ENCODE measurements at regions not wholly inside any gene's neighbourhood (a gene's known extent, or its start where the extent isn't known, plus 50 kb on each side); places are given as distances from the start of the nearest gene placed in this dataset.

DNA sequence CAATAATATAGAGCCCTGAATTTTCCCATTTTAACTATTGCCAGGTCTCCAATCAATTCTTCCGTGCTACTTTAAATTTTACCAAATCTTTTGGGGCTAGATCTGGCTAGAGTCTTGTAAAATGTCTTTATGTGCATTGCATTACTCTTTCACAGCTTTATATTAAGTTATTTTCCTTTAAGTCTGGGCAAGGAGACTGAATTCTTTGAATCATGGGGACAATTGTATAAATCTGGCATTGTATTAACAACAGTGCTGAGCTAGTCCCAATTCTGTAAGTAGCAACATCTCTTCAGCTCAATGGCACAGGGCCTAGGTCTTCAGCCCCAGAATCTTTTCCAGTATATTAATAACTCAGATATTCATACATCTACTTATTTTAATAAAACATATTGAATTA lies 1080.4 kb upstream of the INTU start:
- no peak for DNase-seq
- Mint-ChIP-seq H3K27ac (no peak overlapping the region), H3K27me3 (ENCODE audit: low read depth) (no peaks in the 10 kb centered on the region)

GRCh38 chr4:126553248-126553647 lies 1079.5 kb upstream of the INTU start:
- no peak overlapping the region for H3K4me3 Mint-ChIP-seq
- DNase-seq: no peak
- peaks cover 0 to 4% of the 10 kb centered on the region in 2 donors for H3K36me3 Mint-ChIP-seq (ENCODE audit: insufficient read depth in 2 of 2)
- no peak overlapping the region for H3K27ac Mint-ChIP-seq
- H3K27me3 Mint-ChIP-seq (ENCODE audit: low read depth): no peaks in the 10 kb centered on the region
- no peaks in the 10 kb centered on the region for H3K4me1 Mint-ChIP-seq (ENCODE audit: low read depth)
- ATAC-seq (replicated peaks in 1 of 2): no peak
- peaks cover 3 to 5% of the 10 kb centered on the region in 2 donors for H3K9me3 Mint-ChIP-seq

More for the DNA sequence above, 1080.4 kb upstream of the INTU start:
- no peak overlapping the region for H3K4me3 Mint-ChIP-seq
- peaks cover 3 to 5% of the 10 kb centered on the region in 2 donors for H3K9me3 Mint-ChIP-seq
- no peaks in the 10 kb centered on the region for H3K4me1 Mint-ChIP-seq (ENCODE audit: low read depth)
- H3K36me3 Mint-ChIP-seq (ENCODE audit: insufficient read depth in 2 of 2): peaks cover 0 to 4% of the 10 kb centered on the region in 2 donors
- no peak for ATAC-seq (replicated peaks in 1 of 2)

- H3K36me3 Mint-ChIP-seq (ENCODE audit: insufficient read depth in 2 of 2): peaks cover 0 to 6% of the 10 kb centered on the region in 2 donors
- H3K9me3 Mint-ChIP-seq: peaks cover 6 to 7% of the 10 kb centered on the region in 2 donors
- DNase-seq: no peak
- H3K4me3 Mint-ChIP-seq: no peak overlapping the region
- no peak overlapping the region for H3K27ac Mint-ChIP-seq
- H3K4me1 Mint-ChIP-seq (ENCODE audit: low read depth): no peaks in the 10 kb centered on the region
- no peaks in the 10 kb centered on the region for H3K27me3 Mint-ChIP-seq (ENCODE audit: low read depth)
- ATAC-seq (replicated peaks in 1 of 2): no peak
Measured at GRCh38 chr4:126558596-126558995, 1074.2 kb upstream of the INTU start.

DNA sequence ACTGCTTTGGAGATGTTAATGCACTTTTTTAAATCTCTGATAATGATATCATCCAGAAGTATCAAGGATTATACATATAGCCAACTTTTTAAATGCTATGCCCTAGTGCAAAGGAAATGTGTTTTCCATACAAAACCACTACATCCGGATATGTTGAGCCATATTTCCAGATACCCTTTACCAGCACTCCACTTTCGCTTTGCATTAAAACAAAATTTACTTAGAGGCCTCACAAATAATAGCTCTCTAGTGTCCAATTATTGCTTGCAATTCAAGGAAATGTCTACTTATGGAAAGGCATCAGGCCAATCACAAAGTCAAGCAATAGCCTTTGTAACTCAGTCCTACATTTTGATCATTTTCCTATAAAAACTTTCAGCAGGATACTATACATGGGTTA lies 1072.8 kb upstream of the INTU start:
- no peak overlapping the region for H3K27ac Mint-ChIP-seq
- no peak for ATAC-seq (replicated peaks in 1 of 2)
- H3K4me1 Mint-ChIP-seq (ENCODE audit: low read depth): no peaks in the 10 kb centered on the region
- DNase-seq: no peak
- no peak overlapping the region for H3K4me3 Mint-ChIP-seq
- peaks cover 0 to 2% of the 10 kb centered on the region in 2 donors for H3K36me3 Mint-ChIP-seq (ENCODE audit: insufficient read depth in 2 of 2)
- H3K9me3 Mint-ChIP-seq: peaks cover 2% of the 10 kb centered on the region in 2 donors
- H3K27me3 Mint-ChIP-seq (ENCODE audit: low read depth): no peaks in the 10 kb centered on the region

DNA sequence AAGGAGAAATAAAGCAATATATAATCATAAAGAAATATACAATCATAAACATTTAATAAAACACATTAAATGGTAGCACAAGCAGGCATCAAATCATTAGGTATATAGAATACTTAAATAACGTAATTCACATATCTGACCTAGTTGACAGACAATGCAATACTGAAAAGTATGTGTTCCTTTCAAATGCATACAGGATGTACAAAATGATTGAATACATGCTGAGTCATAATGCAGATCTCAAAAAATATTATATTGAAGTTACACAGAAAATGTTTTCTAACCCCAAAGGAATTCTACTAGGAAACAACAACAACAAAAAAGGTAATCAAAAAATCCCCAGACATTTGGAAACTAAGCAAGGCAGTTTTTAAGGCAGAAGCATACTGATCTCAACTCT lies 1072.0 kb upstream of the INTU start:
- Mint-ChIP-seq H3K27me3 (ENCODE audit: low read depth) (no peaks in the 10 kb centered on the region), H3K36me3 (ENCODE audit: insufficient read depth in 2 of 2) (peaks cover 0 to 2% of the 10 kb centered on the region in 2 donors), H3K27ac (no peak overlapping the region), H3K4me3 (no peak overlapping the region), H3K9me3 (peaks cover 2 to 3% of the 10 kb centered on the region in 2 donors), H3K4me1 (ENCODE audit: low read depth) (no peaks in the 10 kb centered on the region)
- ATAC-seq (replicated peaks in 1 of 2) (no peak), DNase-seq (no peak)

DNA sequence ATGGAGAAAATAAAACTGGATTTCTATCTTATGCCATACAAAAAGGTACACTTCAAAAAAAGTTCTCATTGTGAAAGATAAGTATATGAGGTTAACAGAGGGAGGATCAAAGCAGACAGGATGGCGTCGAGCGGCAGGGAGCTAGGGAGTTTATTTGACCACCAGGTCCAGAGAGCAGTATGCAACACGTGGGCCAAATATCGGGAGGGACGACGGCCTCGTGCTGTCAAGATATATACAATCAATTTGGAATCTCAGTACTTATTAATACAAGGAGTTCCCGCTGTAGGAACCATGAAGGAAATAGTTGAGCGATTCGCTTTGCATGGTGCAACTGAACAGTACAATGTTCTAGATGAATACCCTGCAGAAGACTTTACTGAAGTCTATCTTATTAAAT lies 1069.4 kb upstream of the INTU start:
- no peak for ATAC-seq (replicated peaks in 1 of 2)
- no peak for DNase-seq
- Mint-ChIP-seq H3K27me3 (ENCODE audit: low read depth) (no peaks in the 10 kb centered on the region), H3K9me3 (peaks cover 4% of the 10 kb centered on the region in 2 donors), H3K36me3 (ENCODE audit: insufficient read depth in 2 of 2) (peaks cover 0 to 2% of the 10 kb centered on the region in 2 donors), H3K27ac (no peak overlapping the region), H3K4me1 (ENCODE audit: low read depth) (no peaks in the 10 kb centered on the region), H3K4me3 (no peak overlapping the region)

GRCh38 chr4:126564283-126564854 lies 1068.4 kb upstream of the INTU start:
- Mint-ChIP-seq H3K27ac (no peak overlapping the region), H3K36me3 (ENCODE audit: insufficient read depth in 2 of 2) (peaks cover 0 to 2% of the 10 kb centered on the region in 2 donors), H3K9me3 (peaks cover 4 to 6% of the 10 kb centered on the region in 2 donors), H3K4me1 (ENCODE audit: low read depth) (no peaks in the 10 kb centered on the region), H3K27me3 (ENCODE audit: low read depth) (no peaks in the 10 kb centered on the region), H3K4me3 (no peak overlapping the region)
- ATAC-seq (replicated peaks in 1 of 2) (no peak), DNase-seq (no peak)

GRCh38 chr4:126568652-126569570 lies 1063.8 kb upstream of the INTU start:
- no peak for ATAC-seq (replicated peaks in 1 of 2)

DNA sequence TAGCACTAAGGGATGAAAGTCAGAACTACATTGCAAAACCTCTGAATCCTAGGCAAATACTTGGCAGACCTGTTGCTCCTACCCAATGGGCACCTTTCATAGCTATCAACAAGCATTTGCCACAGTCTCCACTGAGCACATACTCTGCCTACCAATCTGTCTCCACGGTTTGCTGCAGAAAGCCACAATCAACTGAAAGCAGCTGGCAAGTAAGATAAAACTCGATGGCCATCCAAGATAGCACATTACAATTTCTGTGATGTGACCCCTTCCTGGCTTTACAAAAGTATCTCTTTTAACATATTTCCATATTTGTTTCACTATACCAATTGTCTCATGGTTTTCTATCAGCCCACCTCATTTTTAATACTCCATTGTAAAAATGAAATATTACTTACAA lies 1060.5 kb upstream of the INTU start:
- Mint-ChIP-seq H3K4me1 (ENCODE audit: low read depth) (no peaks in the 10 kb centered on the region), H3K36me3 (ENCODE audit: insufficient read depth in 2 of 2) (no peaks in the 10 kb centered on the region), H3K9me3 (peaks cover 0 to 4% of the 10 kb centered on the region in 2 donors), H3K27ac (no peak overlapping the region), H3K27me3 (ENCODE audit: low read depth) (no peaks in the 10 kb centered on the region), H3K4me3 (no peak overlapping the region)
- ATAC-seq (replicated peaks in 1 of 2) (no peak), DNase-seq (no peak)

More at GRCh38 chr4:126568652-126569570, 1063.8 kb upstream of the INTU start:
- no peaks in the 10 kb centered on the region for H3K4me1 Mint-ChIP-seq (ENCODE audit: low read depth)
- no peak overlapping the region for H3K27ac Mint-ChIP-seq
- H3K27me3 Mint-ChIP-seq (ENCODE audit: low read depth): no peaks in the 10 kb centered on the region
- no peak for DNase-seq
- no peaks in the 10 kb centered on the region for H3K36me3 Mint-ChIP-seq (ENCODE audit: insufficient read depth in 2 of 2)
- peaks cover 2 to 4% of the 10 kb centered on the region in 2 donors for H3K9me3 Mint-ChIP-seq
- no peak overlapping the region for H3K4me3 Mint-ChIP-seq

DNA sequence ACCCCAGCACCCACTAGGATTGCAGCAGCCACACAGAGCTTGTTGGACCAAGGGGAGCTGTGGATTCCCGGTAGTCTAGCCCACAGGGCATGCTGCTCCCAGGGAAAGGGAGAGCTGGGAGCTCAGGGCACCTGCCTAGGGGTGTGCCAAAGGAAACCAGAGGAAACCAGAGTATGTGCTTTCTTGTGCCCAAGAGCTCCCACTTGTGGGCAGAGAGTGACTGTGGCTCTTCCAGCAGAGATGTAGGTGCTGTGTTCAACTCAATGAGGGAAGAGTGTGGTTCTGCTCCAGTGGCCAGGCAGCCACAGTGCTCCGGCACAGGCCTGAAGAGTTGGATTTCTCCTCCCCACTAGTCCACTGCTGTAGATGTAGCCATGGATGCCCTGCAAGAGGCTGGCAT lies 1050.0 kb upstream of the INTU start:
- no peak for ATAC-seq (replicated peaks in 1 of 2)
- H3K27ac Mint-ChIP-seq: no peak overlapping the region

DNA sequence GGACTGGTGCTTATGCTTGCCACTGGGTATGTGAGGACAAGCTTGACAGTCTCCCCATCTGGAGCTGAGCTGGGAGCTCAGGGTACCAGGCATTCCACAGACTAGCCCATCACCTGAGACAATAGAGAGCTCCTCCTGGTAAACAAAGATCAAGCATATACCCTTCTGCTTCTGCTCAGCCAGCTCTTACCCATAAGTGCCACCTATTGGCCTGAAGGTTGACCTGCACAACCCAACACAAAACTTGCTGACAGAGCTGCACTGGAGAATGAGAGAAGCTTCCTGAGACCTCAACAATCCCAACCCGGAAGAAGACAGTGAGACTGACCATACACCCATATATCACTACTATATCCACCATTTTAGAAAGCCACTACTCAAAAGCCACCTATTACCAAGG lies 1049.2 kb upstream of the INTU start:
- no peak for ATAC-seq (replicated peaks in 1 of 2)
- DNase-seq: no peak
- peaks cover 6 to 14% of the 10 kb centered on the region in 2 donors for H3K9me3 Mint-ChIP-seq
- H3K4me3 Mint-ChIP-seq: no peak overlapping the region
- no peak overlapping the region for H3K27ac Mint-ChIP-seq
- no peaks in the 10 kb centered on the region for H3K4me1 Mint-ChIP-seq (ENCODE audit: low read depth)
- no peaks in the 10 kb centered on the region for H3K27me3 Mint-ChIP-seq (ENCODE audit: low read depth)
- H3K36me3 Mint-ChIP-seq (ENCODE audit: insufficient read depth in 2 of 2): peaks cover 2 to 6% of the 10 kb centered on the region in 2 donors

More for the DNA sequence above, 1050.0 kb upstream of the INTU start:
- Mint-ChIP-seq H3K4me3 (no peak overlapping the region), H3K36me3 (ENCODE audit: insufficient read depth in 2 of 2) (peaks cover 2 to 6% of the 10 kb centered on the region in 2 donors), H3K27me3 (ENCODE audit: low read depth) (no peaks in the 10 kb centered on the region), H3K9me3 (peaks cover 6 to 14% of the 10 kb centered on the region in 2 donors), H3K4me1 (ENCODE audit: low read depth) (no peaks in the 10 kb centered on the region)
- DNase-seq: no peak

GRCh38 chr4:126591583-126591982 lies 1041.2 kb upstream of the INTU start:
- no peak for DNase-seq
- Mint-ChIP-seq H3K4me3 (no peak overlapping the region), H3K4me1 (ENCODE audit: low read depth) (no peaks in the 10 kb centered on the region), H3K27me3 (ENCODE audit: low read depth) (no peaks in the 10 kb centered on the region), H3K27ac (no peak overlapping the region), H3K9me3 (peaks cover 0 to 4% of the 10 kb centered on the region in 2 donors), H3K36me3 (ENCODE audit: insufficient read depth in 2 of 2) (no peaks in the 10 kb centered on the region)
- no peak for ATAC-seq (replicated peaks in 1 of 2)

GRCh38 chr4:126592088-126592487 lies 1040.7 kb upstream of the INTU start:
- no peak for DNase-seq
- Mint-ChIP-seq H3K27me3 (ENCODE audit: low read depth) (no peaks in the 10 kb centered on the region), H3K9me3 (peaks cover 0 to 4% of the 10 kb centered on the region in 2 donors), H3K4me3 (no peak overlapping the region), H3K4me1 (ENCODE audit: low read depth) (no peaks in the 10 kb centered on the region), H3K36me3 (ENCODE audit: insufficient read depth in 2 of 2) (no peaks in the 10 kb centered on the region), H3K27ac (no peak overlapping the region)
- ATAC-seq (replicated peaks in 1 of 2): no peak

Data from activated T-cell treated with anti-CD3 and anti-CD28 coated beads, Interleukin-2, amount 50 U/mL, for 72 hours (primary cell).